Loucy (cell line): ENCODE measurements at regions not wholly inside any gene's neighbourhood (a gene's known extent, or its start where the extent isn't known, plus 50 kb on each side); places are given as distances from the start of the nearest gene placed in this dataset.
A peak's percentile ranks its signal among the peaks of the same experiment; 100 is the strongest.

Source experiments
- EZH2phosphoT487 ChIP-seq: fragments of 200-600 bp; IDR thresholded peaks from 2 replicates; pipeline ENCODE4 v1.6.1; 2018; ENCODE audit warnings: antibody characterized with exemption, mild to moderate bottlenecking, moderate library complexity, borderline replicate concordance
- TF ChIP-seq, protein P1 (sequence below): fragments of 200-600 bp; sonication (generic); conservative IDR thresholded peaks from 2 replicates; pipeline ENCODE4 v1.5.1; 2014; ENCODE audit warnings: mild to moderate bottlenecking, antibody characterized with exemption, low read length

DNA sequence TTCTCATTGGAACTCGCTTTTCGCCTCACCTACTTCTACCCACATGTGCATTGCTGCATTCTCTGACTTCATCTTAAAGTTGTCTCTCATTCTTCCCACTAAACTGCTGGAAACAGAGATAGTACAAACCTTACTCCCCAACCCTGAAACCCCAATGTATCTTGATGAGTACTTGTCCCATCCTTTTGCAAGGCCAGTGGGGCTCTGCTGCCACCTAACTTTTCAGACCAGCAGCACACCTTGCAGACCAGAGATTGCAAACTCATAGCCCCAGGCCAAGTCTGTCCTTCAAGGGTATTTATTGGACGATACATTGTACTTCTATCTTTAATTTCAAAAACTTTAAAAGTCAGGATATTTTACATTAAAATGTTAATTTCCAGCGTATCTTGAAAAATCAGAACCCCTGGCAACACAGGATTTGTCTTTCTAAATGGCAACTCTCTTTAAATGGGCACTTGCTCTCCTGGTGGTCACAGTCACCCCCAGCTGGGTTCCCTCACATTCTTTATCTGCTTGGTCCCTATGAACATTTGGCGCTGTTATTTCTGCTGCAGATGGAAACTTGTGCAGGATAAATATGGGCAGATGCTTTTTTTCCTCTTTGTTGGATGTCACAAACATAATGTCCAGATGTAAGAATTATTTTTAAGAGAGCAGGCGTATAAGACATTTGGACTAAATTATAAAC lies 83.9 kb downstream of the SOD2 start:
- TF ChIP-seq, protein P1, sequence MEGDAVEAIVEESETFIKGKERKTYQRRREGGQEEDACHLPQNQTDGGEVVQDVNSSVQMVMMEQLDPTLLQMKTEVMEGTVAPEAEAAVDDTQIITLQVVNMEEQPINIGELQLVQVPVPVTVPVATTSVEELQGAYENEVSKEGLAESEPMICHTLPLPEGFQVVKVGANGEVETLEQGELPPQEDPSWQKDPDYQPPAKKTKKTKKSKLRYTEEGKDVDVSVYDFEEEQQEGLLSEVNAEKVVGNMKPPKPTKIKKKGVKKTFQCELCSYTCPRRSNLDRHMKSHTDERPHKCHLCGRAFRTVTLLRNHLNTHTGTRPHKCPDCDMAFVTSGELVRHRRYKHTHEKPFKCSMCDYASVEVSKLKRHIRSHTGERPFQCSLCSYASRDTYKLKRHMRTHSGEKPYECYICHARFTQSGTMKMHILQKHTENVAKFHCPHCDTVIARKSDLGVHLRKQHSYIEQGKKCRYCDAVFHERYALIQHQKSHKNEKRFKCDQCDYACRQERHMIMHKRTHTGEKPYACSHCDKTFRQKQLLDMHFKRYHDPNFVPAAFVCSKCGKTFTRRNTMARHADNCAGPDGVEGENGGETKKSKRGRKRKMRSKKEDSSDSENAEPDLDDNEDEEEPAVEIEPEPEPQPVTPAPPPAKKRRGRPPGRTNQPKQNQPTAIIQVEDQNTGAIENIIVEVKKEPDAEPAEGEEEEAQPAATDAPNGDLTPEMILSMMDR, result peak; percentile 70
- TF ChIP-seq EZH2phosphoT487, result no peak
